ENCODE measurements at regions not wholly inside any gene's neighbourhood (a gene's known extent, or its start where the extent isn't known, plus 50 kb on each side); places are given as distances from the start of the nearest gene placed in this dataset.
"Not testable (repeated sequence)": the region's sequence is repeated elsewhere in the genome, so short reads cannot be mapped to it uniquely, and the experiment has no call there.

- Histone ChIP-seq H3K9me3 (no peaks in the 10 kb centered on the region), H3K4me3 (no peak overlapping the region), H3K27me3 (no peaks in the 10 kb centered on the region), H3K36me3 (no peaks in the 10 kb centered on the region), H3K27ac (replicated peaks in 1 of 4) (no peak overlapping the region), H3K4me1 (no peaks in the 10 kb centered on the region)
- intact Hi-C loops (cut with DNase I) = no loop called here
- TF ChIP-seq CTCF (IDR thresholded peaks at IDR 0.05) = no peak
- 88% methylated on average over 4 of the region's 4 CpGs for WGBS
- DNase-seq (ENCODE audit: extremely low spot score) = no peak
Measured at GRCh38 chr4:179728305-179728704, 2286.1 kb upstream of the AGA start.

GRCh38 chr4:179736820-179737219, 2294.6 kb upstream of the AGA start:
- H3K4me3 ChIP-seq; H3K4me1 ChIP-seq; H3K36me3 ChIP-seq; H3K27me3 ChIP-seq; DNase-seq (ENCODE audit: extremely low spot score); H3K27ac ChIP-seq (replicated peaks in 1 of 4); intact Hi-C loops (cut with DNase I); H3K9me3 ChIP-seq: not testable (repeated sequence)
- WGBS = 94% methylated on average over 6 of the region's 6 CpGs

GRCh38 chr4:179738822-179739221, 2296.6 kb upstream of the AGA start:
- 59% methylated on average over 3 of the region's 3 CpGs for WGBS
- no peak for TF ChIP-seq POLR2AphosphoS5 (IDR thresholded peaks at IDR 0.05)
- no peak for TF ChIP-seq CTCF (IDR thresholded peaks at IDR 0.05)
- no peak for TF ChIP-seq EP300 (IDR thresholded peaks at IDR 0.05)
- TF ChIP-seq POLR2A (IDR thresholded peaks at IDR 0.05; ENCODE audit: low read depth) = no peak
- Histone ChIP-seq H3K9me3 (no peaks in the 10 kb centered on the region), H3K27me3 (no peaks in the 10 kb centered on the region), H3K36me3 (no peaks in the 10 kb centered on the region), H3K27ac (replicated peaks in 1 of 4) (no peak overlapping the region), H3K4me1 (no peaks in the 10 kb centered on the region), H3K4me3 (no peak overlapping the region)
- intact Hi-C loops (cut with DNase I) = no loop called here
- no peak for DNase-seq (ENCODE audit: extremely low spot score)

GRCh38 chr4:179747218-179747910, 2305.1 kb upstream of the AGA start:
- TF ChIP-seq POLR2A (IDR thresholded peaks at IDR 0.05; ENCODE audit: low read depth) (no peak), POLR2AphosphoS5 (IDR thresholded peaks at IDR 0.05) (no peak), CTCF (IDR thresholded peaks at IDR 0.05) (no peak), EP300 (IDR thresholded peaks at IDR 0.05) (no peak)
- no peaks in the 10 kb centered on the region for H3K4me1 ChIP-seq
- H3K4me3 ChIP-seq = no peak overlapping the region
- H3K27me3 ChIP-seq = no peaks in the 10 kb centered on the region
- WGBS = 66% methylated on average over 4 of the region's 4 CpGs
- no peak overlapping the region for H3K27ac ChIP-seq (replicated peaks in 1 of 4)
- intact Hi-C loops (cut with DNase I) = no loop called here
- no peak for DNase-seq (ENCODE audit: extremely low spot score)
- no peaks in the 10 kb centered on the region for H3K9me3 ChIP-seq
- H3K36me3 ChIP-seq = no peaks in the 10 kb centered on the region

- intact Hi-C loops (cut with DNase I) = no loop called here
- TF ChIP-seq EP300 (IDR thresholded peaks at IDR 0.05) = no peak
- TF ChIP-seq CTCF (IDR thresholded peaks at IDR 0.05) = no peak
- no peak for TF ChIP-seq POLR2AphosphoS5 (IDR thresholded peaks at IDR 0.05)
- no peak for TF ChIP-seq POLR2A (IDR thresholded peaks at IDR 0.05; ENCODE audit: low read depth)
Measured at GRCh38 chr4:179748837-179749236, 2306.6 kb upstream of the AGA start.

More at GRCh38 chr4:179748837-179749236, 2306.6 kb upstream of the AGA start:
- H3K27me3 ChIP-seq = no peaks in the 10 kb centered on the region
- no peaks in the 10 kb centered on the region for H3K36me3 ChIP-seq
- DNase-seq (ENCODE audit: extremely low spot score) = no peak
- H3K4me3 ChIP-seq = no peak overlapping the region
- H3K9me3 ChIP-seq = no peaks in the 10 kb centered on the region
- WGBS = 92% methylated on average over 6 of the region's 6 CpGs
- no peak overlapping the region for H3K27ac ChIP-seq (replicated peaks in 1 of 4)
- no peaks in the 10 kb centered on the region for H3K4me1 ChIP-seq

Data from esophagus muscularis mucosa (tissue), 4 donors.